Activated CD4-positive, alpha-beta T cell treated with anti-CD3 and anti-CD28 coated beads, Interleukin-2, amount 10 ng/mL, durations not matched to agents 24 days and 14 days (primary cell): ENCODE measurements at regions not wholly inside any gene's neighbourhood (a gene's known extent, or its start where the extent isn't known, plus 50 kb on each side); places are given as distances from the start of the nearest gene placed in this dataset.

Experiments
- DNase-seq: peaks from one replicate; pipeline ENCODE4 v3.0.0; 2022
- H3K27ac Mint-ChIP-seq: one replicate; pipeline ENCODE4 v1.8.0; 2022; ENCODE audit warnings: mild to moderate bottlenecking, mixed read lengths
- H3K27me3 Mint-ChIP-seq: one replicate; pipeline ENCODE4 v1.8.0; 2022; ENCODE audit warnings: mixed read lengths
- H3K36me3 Mint-ChIP-seq: one replicate; pipeline ENCODE4 v1.8.0; 2022; ENCODE audit warnings: low read depth, mild to moderate bottlenecking, mixed read lengths
- H3K4me1 Mint-ChIP-seq: one replicate; pipeline ENCODE4 v1.8.0; 2021; ENCODE audit warnings: mixed read lengths
- H3K4me3 Mint-ChIP-seq: one replicate; pipeline ENCODE4 v1.8.0; 2022; ENCODE audit warnings: mild to moderate bottlenecking, moderate library complexity, mixed read lengths
- H3K9me3 Mint-ChIP-seq: one replicate; pipeline ENCODE4 v1.8.0; 2021; ENCODE audit warnings: mixed read lengths
- intact Hi-C: fragments of 100-400 bp; cut with micrococcal nuclease; formaldehyde crosslinking; loops from one replicate; pipeline ENCODE4 v1.15.1; 2023

- H3K36me3 Mint-ChIP-seq, result no peaks in the 10 kb centered on the region
- H3K9me3 Mint-ChIP-seq, result no peaks in the 10 kb centered on the region
- peaks cover 3% of the 10 kb centered on the region for H3K27me3 Mint-ChIP-seq
- H3K4me3 Mint-ChIP-seq, result no peak overlapping the region
- DNase-seq, result no peak
- no peak overlapping the region for H3K27ac Mint-ChIP-seq
- intact Hi-C loops, result no loop called here
- no peaks in the 10 kb centered on the region for H3K4me1 Mint-ChIP-seq
These were observed 439.2 kb downstream of the SETBP1 start for GRCh38 chr18:45119876-45120275.

GRCh38 chr18:45121146-45121545 lies 440.5 kb downstream of the SETBP1 start:
- H3K4me3 Mint-ChIP-seq, result no peak overlapping the region
- no peaks in the 10 kb centered on the region for H3K4me1 Mint-ChIP-seq

GRCh38 chr18:45122506-45122905 lies 441.8 kb downstream of the SETBP1 start:
- no peaks in the 10 kb centered on the region for H3K9me3 Mint-ChIP-seq
- H3K4me3 Mint-ChIP-seq, result no peak overlapping the region
- no peaks in the 10 kb centered on the region for H3K4me1 Mint-ChIP-seq
- DNase-seq, result no peak
- no peaks in the 10 kb centered on the region for H3K36me3 Mint-ChIP-seq
- intact Hi-C loops, result no loop called here
- H3K27ac Mint-ChIP-seq, result no peak overlapping the region
- H3K27me3 Mint-ChIP-seq, result no peaks in the 10 kb centered on the region

More at GRCh38 chr18:45121146-45121545, 440.5 kb downstream of the SETBP1 start:
- Mint-ChIP-seq H3K27ac (no peak overlapping the region), H3K9me3 (no peaks in the 10 kb centered on the region), H3K36me3 (no peaks in the 10 kb centered on the region), H3K27me3 (no peaks in the 10 kb centered on the region)
- intact Hi-C loops, result no loop called here
- no peak for DNase-seq

DNA sequence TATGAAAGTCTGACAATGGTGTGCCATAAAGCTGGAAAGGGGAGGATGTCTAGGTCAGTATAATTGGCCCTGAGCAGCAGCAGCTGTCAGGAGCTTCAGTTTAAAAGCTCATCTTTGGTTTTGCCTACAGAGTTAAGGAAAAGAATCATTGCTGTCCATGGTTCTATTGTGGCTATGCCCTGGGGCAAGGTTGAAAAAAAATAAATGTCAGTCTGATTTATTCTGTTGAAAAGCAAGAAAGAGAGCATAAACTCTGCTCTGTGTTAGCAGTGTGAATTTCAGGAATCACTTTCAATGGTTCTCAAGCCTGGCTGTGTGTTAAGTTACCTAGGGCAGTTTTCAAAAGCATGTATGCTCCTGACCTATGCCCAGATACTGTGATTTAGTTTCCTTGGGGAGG lies 446.7 kb downstream of the SETBP1 start:
- Mint-ChIP-seq H3K36me3 (no peaks in the 10 kb centered on the region), H3K27me3 (no peaks in the 10 kb centered on the region), H3K9me3 (no peaks in the 10 kb centered on the region), H3K4me1 (no peaks in the 10 kb centered on the region), H3K4me3 (no peak overlapping the region), H3K27ac (no peak overlapping the region)
- intact Hi-C loops, result no loop called here
- no peak for DNase-seq

DNA sequence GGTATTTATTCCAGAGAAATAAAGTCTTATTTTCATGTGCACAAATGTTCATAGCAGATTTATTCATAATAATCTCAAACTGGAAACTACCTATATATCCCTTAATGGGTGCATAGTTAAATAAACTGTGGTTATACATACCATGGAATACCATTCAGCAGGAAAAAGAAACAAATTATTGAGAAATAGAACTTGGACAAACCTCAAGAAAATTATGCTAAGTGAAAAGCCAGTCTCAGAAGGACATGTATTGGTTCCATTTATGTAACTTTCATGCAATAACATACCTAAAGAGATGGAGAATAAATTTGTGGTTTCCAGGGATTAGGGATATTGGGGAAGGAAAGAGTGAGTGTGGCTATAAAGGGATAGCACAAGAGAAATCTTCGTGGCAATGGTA lies 452.6 kb downstream of the SETBP1 start:
- Mint-ChIP-seq H3K9me3 (no peaks in the 10 kb centered on the region), H3K36me3 (no peaks in the 10 kb centered on the region), H3K4me3 (no peak overlapping the region), H3K27me3 (no peaks in the 10 kb centered on the region), H3K27ac (no peak overlapping the region), H3K4me1 (no peaks in the 10 kb centered on the region)
- intact Hi-C loops, result no loop called here
- no peak for DNase-seq

- no peak for DNase-seq
- no peaks in the 10 kb centered on the region for H3K4me1 Mint-ChIP-seq
- no peak overlapping the region for H3K27ac Mint-ChIP-seq
- H3K9me3 Mint-ChIP-seq, result no peaks in the 10 kb centered on the region
- no peak overlapping the region for H3K4me3 Mint-ChIP-seq
- intact Hi-C loops, result no loop called here
- no peaks in the 10 kb centered on the region for H3K27me3 Mint-ChIP-seq
- H3K36me3 Mint-ChIP-seq, result no peaks in the 10 kb centered on the region
These were observed 455.8 kb downstream of the SETBP1 start for GRCh38 chr18:45136381-45137086.

- no peaks in the 10 kb centered on the region for H3K27me3 Mint-ChIP-seq
- intact Hi-C loops, result no loop called here
- no peaks in the 10 kb centered on the region for H3K9me3 Mint-ChIP-seq
- H3K27ac Mint-ChIP-seq, result no peak overlapping the region
- H3K4me3 Mint-ChIP-seq, result no peak overlapping the region
- DNase-seq, result no peak
- H3K36me3 Mint-ChIP-seq, result no peaks in the 10 kb centered on the region
- H3K4me1 Mint-ChIP-seq, result no peaks in the 10 kb centered on the region
These were observed 456.4 kb downstream of the SETBP1 start for GRCh38 chr18:45137087-45137419.

- no peak for DNase-seq
- Mint-ChIP-seq H3K9me3 (no peaks in the 10 kb centered on the region), H3K27ac (no peak overlapping the region), H3K36me3 (no peaks in the 10 kb centered on the region), H3K4me1 (no peaks in the 10 kb centered on the region), H3K27me3 (no peaks in the 10 kb centered on the region), H3K4me3 (no peak overlapping the region)
- intact Hi-C loops, result no loop called here
These were observed 458.8 kb downstream of the SETBP1 start for GRCh38 chr18:45139478-45139877.

GRCh38 chr18:45142868-45143267 lies 462.2 kb downstream of the SETBP1 start:
- no peak overlapping the region for H3K27ac Mint-ChIP-seq
- no peaks in the 10 kb centered on the region for H3K4me1 Mint-ChIP-seq
- H3K4me3 Mint-ChIP-seq, result no peak overlapping the region
- no peak for DNase-seq
- no peaks in the 10 kb centered on the region for H3K36me3 Mint-ChIP-seq
- H3K27me3 Mint-ChIP-seq, result no peaks in the 10 kb centered on the region
- no peaks in the 10 kb centered on the region for H3K9me3 Mint-ChIP-seq
- intact Hi-C loops, result no loop called here

GRCh38 chr18:45149712-45150111 lies 465.6 kb upstream of the SLC14A2 start:
- Mint-ChIP-seq H3K36me3 (no peaks in the 10 kb centered on the region), H3K27ac (no peak overlapping the region), H3K4me3 (no peak overlapping the region), H3K4me1 (no peaks in the 10 kb centered on the region), H3K27me3 (no peaks in the 10 kb centered on the region), H3K9me3 (no peaks in the 10 kb centered on the region)
- intact Hi-C loops, result no loop called here
- DNase-seq, result no peak

- no peak overlapping the region for H3K27ac Mint-ChIP-seq
- no peaks in the 10 kb centered on the region for H3K27me3 Mint-ChIP-seq
- H3K4me3 Mint-ChIP-seq, result no peak overlapping the region
- no peaks in the 10 kb centered on the region for H3K36me3 Mint-ChIP-seq
- no peaks in the 10 kb centered on the region for H3K4me1 Mint-ChIP-seq
- no peak for DNase-seq
- H3K9me3 Mint-ChIP-seq, result no peaks in the 10 kb centered on the region
- intact Hi-C loops, result no loop called here
These were observed 463.6 kb upstream of the SLC14A2 start for GRCh38 chr18:45151645-45152044.

DNA sequence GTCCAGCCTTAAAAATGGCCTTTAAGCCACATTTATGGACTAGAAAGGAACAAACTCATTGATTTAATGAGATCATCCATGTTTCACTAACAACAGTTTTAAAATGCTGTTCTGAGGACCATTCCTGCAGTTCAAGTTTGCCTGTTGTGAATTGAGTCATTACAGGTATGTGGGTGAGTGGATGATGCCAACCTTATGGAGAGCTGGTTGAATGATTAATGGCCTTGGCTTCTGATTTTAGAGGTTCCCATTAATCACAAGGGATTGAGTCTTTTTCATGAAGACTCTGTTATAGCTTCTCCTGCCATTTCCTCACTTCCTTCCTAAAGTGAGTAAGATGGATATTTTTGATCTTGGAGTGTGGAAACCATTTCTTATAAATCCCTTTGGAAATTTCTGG lies 459.8 kb upstream of the SLC14A2 start:
- intact Hi-C loops, result no loop called here

DNA sequence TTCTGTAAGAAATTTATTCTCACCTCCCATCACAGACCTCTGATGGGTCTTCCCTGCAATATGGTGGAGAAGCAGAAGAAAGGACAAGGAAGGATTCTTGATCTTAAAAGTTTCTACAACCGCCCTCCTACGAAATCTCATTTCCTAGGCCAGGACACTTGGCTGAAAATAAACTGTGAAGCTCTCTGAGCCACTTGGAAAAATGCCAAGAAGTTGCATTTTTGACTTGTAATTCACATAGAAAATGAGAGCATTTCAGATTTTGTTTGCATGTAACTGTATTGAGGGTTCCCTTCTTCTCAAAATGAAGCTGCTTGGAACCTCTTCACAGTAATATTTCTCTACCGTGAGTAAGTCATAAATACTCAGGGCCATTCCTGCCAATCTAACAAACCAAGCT lies 458.3 kb upstream of the SLC14A2 start:
- no peaks in the 10 kb centered on the region for H3K4me1 Mint-ChIP-seq
- H3K36me3 Mint-ChIP-seq, result no peaks in the 10 kb centered on the region
- no peak overlapping the region for H3K4me3 Mint-ChIP-seq
- H3K27me3 Mint-ChIP-seq, result peaks cover 2% of the 10 kb centered on the region
- no peak overlapping the region for H3K27ac Mint-ChIP-seq
- intact Hi-C loops, result no loop called here
- H3K9me3 Mint-ChIP-seq, result no peaks in the 10 kb centered on the region
- no peak for DNase-seq

More for the DNA sequence above, 459.8 kb upstream of the SLC14A2 start:
- H3K27me3 Mint-ChIP-seq, result no peaks in the 10 kb centered on the region
- no peaks in the 10 kb centered on the region for H3K4me1 Mint-ChIP-seq
- DNase-seq, result no peak
- no peaks in the 10 kb centered on the region for H3K36me3 Mint-ChIP-seq
- no peaks in the 10 kb centered on the region for H3K9me3 Mint-ChIP-seq
- no peak overlapping the region for H3K4me3 Mint-ChIP-seq
- no peak overlapping the region for H3K27ac Mint-ChIP-seq

- no peak overlapping the region for H3K27ac Mint-ChIP-seq
- intact Hi-C loops, result no loop called here
- DNase-seq, result no peak
- no peaks in the 10 kb centered on the region for H3K36me3 Mint-ChIP-seq
- H3K9me3 Mint-ChIP-seq, result no peaks in the 10 kb centered on the region
- H3K4me1 Mint-ChIP-seq, result no peaks in the 10 kb centered on the region
- H3K4me3 Mint-ChIP-seq, result no peak overlapping the region
- H3K27me3 Mint-ChIP-seq, result peaks cover 2% of the 10 kb centered on the region
These were observed 457.7 kb upstream of the SLC14A2 start for GRCh38 chr18:45157576-45157975.

DNA sequence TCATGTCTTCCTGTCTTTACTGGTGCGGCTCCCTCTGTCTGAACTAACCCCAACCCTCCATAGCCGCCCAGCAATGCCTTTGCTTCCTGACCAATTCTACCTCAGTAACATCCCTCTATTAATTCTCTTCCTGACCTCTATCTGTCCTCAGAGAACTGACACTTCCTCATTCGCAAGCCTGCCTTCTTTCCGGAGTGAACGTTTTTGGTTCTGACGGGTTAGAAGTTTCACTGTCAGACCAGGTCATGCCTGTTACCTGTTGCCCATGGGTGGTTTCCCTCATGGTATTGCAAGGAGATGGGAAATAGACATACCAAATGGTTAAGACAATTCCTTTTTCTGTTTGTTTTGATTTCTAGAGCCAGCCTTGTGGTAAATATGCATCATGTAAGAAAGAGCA lies 453.4 kb upstream of the SLC14A2 start:
- no peak for DNase-seq
- intact Hi-C loops, result no loop called here
- no peak overlapping the region for H3K27ac Mint-ChIP-seq
- H3K4me1 Mint-ChIP-seq, result no peaks in the 10 kb centered on the region
- no peaks in the 10 kb centered on the region for H3K9me3 Mint-ChIP-seq
- peaks cover 2% of the 10 kb centered on the region for H3K27me3 Mint-ChIP-seq
- H3K36me3 Mint-ChIP-seq, result no peaks in the 10 kb centered on the region
- H3K4me3 Mint-ChIP-seq, result no peak overlapping the region
